Aorta (tissue), 5 donors: ENCODE measurements at regions not wholly inside any gene's neighbourhood (a gene's known extent, or its start where the extent isn't known, plus 50 kb on each side); places are given as distances from the start of the nearest gene placed in this dataset.
A peak's percentile ranks its signal among the peaks of the same experiment; 100 is the strongest.
"Not testable (repeated sequence)": the region's sequence is repeated elsewhere in the genome, so short reads cannot be mapped to it uniquely, and the experiment has no call there.

ENCODE experiments used
- ATAC-seq: fragments of 200-7000 bp; cut with Tn5 transposase; one replicate; pipeline ENCODE4 v1.9.1; 2022; ENCODE audit warnings: moderate library complexity; ENCODE audit not compliant: low FRiP score
- DNase-seq, 2 donors: peaks; one replicate each; pipeline ENCODE4 v3.0.0-alpha.2; 2020
- H3K27ac ChIP-seq, 2 donors: one replicate each; pipeline ENCODE4 v1.5.1; 2013; ENCODE audit warnings: low read length in 2 of 2, mild to moderate bottlenecking in 2 of 2, moderate library complexity in 2 of 2, control low read depth in 1 of 2, inconsistent platforms in 1 of 2, low read depth in 1 of 2
- H3K27me3 ChIP-seq, 2 donors: one replicate each; pipeline ENCODE4 v1.6.1; 2013; ENCODE audit warnings: control low read depth in 1 of 2, low read length in 1 of 2, mild to moderate bottlenecking in 1 of 2, moderate library complexity in 1 of 2; ENCODE audit not compliant: insufficient read depth in 2 of 2, control insufficient read depth in 1 of 2
- H3K36me3 ChIP-seq, 2 donors: one replicate each; pipeline ENCODE4 v1.6.1; 2013; ENCODE audit warnings: control low read depth in 1 of 2, low read length in 1 of 2, mild to moderate bottlenecking in 1 of 2; ENCODE audit not compliant: insufficient read depth in 2 of 2, control insufficient read depth in 1 of 2
- H3K4me1 ChIP-seq, 2 donors: one replicate each; pipeline ENCODE4 v1.6.1; 2013; ENCODE audit warnings: low read length in 2 of 2, control low read depth in 1 of 2, mild to moderate bottlenecking in 1 of 2, moderate library complexity in 1 of 2; ENCODE audit not compliant: insufficient read depth in 2 of 2, control insufficient read depth in 1 of 2
- H3K4me3 ChIP-seq, 2 donors: one replicate each; pipeline ENCODE4 v1.5.1; 2013; ENCODE audit warnings: low read length in 2 of 2, control low read depth in 1 of 2, mild to moderate bottlenecking in 1 of 2
- H3K9me3 ChIP-seq: one replicate; pipeline ENCODE4 v1.6.1; 2013; ENCODE audit warnings: mild to moderate bottlenecking, low read length; ENCODE audit not compliant: control insufficient read depth
- WGBS, 2 donors: extraction: QIAGEN DNeasy Blood & Tissue Kit; methylation state at CpG; one replicate each; pipeline ENCODE4 v1.1.7; 2013; 5-methylcytosine and 5-hydroxymethylcytosine counted together
- intact Hi-C, 2 donors: fragments of 100-400 bp; cut with DNase I; formaldehyde crosslinking; loops; one replicate each; pipeline versions ENCODE4 v1.14.2 to v1.15.0; 2022
- donor health status: healthy with polysubstance abuse.
- donor health status: Bipolar disorder and iron deficiency.
- donor health status: DM: no; HTN: no; CAD: no.
- donor health status: DM: no; HTN: no; CAD: no.
- donor health status: DM: yes; HTN: yes; CAD: no.

DNA sequence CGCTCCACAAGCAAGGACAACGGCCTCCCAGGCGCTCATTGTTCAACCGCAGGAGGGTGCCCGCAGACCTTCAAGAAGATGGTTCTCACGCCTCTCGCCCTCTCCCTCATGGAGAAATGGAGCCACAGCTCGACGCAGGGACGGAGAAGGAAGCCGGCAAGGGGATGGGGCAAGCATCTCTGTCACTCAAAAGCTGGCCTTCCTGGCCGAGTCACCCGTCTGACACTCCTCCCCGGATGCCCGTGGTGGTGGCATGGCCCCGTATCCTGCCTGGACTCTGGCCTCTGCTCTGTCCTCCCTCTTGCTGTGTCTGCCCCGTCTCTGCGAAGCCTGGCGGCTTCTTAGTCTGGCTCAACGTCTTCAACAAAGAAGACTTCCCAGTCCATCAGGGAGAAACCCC is 1405.7 kb upstream of the PCDH10 start:
- H3K27ac ChIP-seq, H3K36me3 ChIP-seq, intact Hi-C loops, H3K4me1 ChIP-seq, H3K27me3 ChIP-seq, H3K4me3 ChIP-seq, ATAC-seq, H3K9me3 ChIP-seq: not testable (repeated sequence)
- peak in 1 of 2 donors; percentile 84 for DNase-seq
- WGBS, 2 donors = 90% methylated on average over 9 of the region's 20 CpGs; no CpG with 5 or more reads in 1 of the 2 donors

DNA sequence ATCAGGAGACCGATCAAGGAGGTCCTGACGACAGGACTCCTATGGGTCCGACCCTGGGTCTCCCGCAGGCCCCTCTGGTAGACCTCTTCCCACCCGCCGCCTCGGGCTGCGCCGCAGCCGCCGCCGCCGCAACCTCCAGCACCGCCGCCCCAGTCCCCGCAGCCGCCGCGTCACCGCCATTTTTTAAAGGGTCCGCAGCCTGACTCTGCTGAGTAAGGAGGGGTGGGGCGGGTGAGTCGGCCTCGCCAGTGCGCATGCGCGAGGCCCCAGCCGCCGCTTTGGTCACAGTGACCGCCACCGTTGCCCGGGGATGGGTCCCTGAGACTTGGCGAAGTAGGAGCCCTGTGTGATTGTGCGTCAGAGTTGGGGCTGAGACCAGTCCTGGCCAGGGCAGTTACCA is 1401.9 kb upstream of the PCDH10 start:
- DNase-seq, H3K36me3 ChIP-seq, intact Hi-C loops, H3K4me1 ChIP-seq, H3K9me3 ChIP-seq, ATAC-seq, H3K27me3 ChIP-seq, H3K4me3 ChIP-seq, H3K27ac ChIP-seq: not testable (repeated sequence)
- WGBS, 2 donors = 97 to 100% methylated on average over 1 to 18 of the region's 34 CpGs

DNA sequence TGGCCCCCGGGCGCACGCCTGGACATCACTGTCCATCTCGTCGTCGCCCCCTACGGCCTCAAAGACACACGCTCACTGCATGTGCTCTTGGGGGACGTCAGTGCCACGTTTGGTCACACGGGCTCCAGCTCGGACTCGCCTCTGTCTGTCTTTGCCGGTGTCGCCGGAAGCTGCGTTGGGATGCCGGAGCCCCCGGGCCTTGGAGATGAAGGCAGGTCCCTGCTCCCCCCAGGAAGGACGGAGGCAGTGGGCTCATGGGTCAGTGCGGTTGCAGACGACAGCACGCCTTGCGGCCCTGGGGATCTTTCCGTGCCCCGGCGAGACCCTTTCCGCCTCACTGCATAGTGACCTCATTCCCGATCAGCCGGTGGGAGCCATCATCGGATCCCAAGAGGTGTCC is 1399.9 kb upstream of the PCDH10 start:
- H3K4me3 ChIP-seq, ATAC-seq, DNase-seq, H3K4me1 ChIP-seq, H3K27me3 ChIP-seq, H3K36me3 ChIP-seq, intact Hi-C loops, H3K9me3 ChIP-seq, H3K27ac ChIP-seq: not testable (repeated sequence)
- 94 to 99% methylated on average over 10 to 11 of the region's 31 CpGs for whole genome bisulfite sequencing, 2 donors

DNA sequence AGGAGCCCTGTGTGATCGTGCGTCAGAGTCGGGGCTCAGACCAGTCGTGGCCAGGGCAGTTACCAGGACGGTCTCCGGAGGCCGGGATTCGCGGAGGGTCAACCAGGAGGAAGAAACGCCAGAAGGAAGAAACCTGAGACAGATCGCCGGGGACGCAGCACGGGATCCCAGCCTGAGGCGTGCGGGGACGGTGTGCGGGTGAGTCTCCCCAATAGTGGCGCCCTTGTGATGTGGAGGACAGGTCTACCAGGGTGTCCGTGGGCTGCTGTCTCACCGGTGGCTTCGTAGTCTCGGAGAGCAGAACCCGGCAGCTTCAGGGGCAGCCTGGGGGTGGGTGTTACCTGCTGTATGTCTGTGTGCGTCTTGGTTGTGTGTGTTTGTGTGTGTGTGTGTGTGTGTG is 1399.1 kb upstream of the PCDH10 start:
- H3K27ac ChIP-seq, H3K27me3 ChIP-seq, ATAC-seq, H3K4me1 ChIP-seq, H3K36me3 ChIP-seq, H3K4me3 ChIP-seq, H3K9me3 ChIP-seq, intact Hi-C loops: not testable (repeated sequence)
- WGBS, 2 donors = 88 to 98% methylated on average over 15 to 16 of the region's 25 CpGs
- peak; percentile 48 to 86 for DNase-seq

DNA sequence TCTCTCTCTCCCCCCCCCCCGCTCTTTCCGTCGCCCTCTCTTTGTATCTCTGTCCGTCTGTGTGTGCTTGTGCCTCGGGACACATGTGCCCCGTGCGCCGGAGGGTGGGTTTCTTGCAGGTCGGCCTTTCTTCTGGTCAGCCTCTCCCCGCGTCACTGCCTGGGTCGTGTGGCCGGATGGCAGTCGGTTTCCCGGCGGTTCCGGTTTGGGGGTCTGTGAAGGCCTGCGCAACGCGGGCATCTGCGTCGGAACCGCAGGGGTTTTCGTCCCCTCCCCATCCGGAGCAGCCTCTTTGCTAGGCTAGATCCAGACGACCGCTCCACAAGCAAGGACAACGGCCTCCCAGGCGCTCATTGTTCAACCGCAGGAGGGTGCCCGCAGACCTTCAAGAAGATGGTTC is 1398.6 kb upstream of the PCDH10 start:
- not testable (repeated sequence) for H3K9me3 ChIP-seq, H3K4me1 ChIP-seq

DNA sequence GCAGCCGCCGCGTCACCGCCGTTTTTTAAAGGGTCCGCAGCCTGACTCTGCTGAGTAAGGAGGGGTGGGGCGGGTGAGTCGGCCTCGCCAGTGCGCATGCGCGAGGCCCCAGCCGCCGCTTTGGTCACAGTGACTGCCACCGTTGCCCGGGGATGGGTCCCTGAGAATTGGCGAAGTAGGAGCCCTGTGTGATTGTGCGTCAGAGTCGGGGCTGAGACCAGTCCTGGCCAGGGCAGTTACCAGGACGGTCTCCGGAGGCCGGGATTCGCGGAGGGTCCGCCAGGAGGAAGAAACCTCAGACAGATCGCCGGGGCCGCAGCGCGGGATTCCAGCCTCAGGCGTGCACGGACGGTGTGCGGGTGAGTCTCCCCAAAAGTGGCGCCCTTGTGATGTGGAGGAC is 1386.9 kb upstream of the PCDH10 start:
- H3K27ac ChIP-seq, intact Hi-C loops, ATAC-seq, DNase-seq, H3K27me3 ChIP-seq, H3K9me3 ChIP-seq, H3K4me3 ChIP-seq, H3K36me3 ChIP-seq, H3K4me1 ChIP-seq: not testable (repeated sequence)
- 88 to 89% methylated on average over 7 to 22 of the region's 35 CpGs for WGBS, 2 donors

More for the DNA sequence above, 1398.6 kb upstream of the PCDH10 start:
- H3K27me3 ChIP-seq, intact Hi-C loops, H3K4me3 ChIP-seq, ATAC-seq, H3K27ac ChIP-seq, H3K36me3 ChIP-seq: not testable (repeated sequence)
- DNase-seq = peak; percentile 45 to 93
- WGBS, 2 donors = 95 to 97% methylated on average over 4 to 24 of the region's 31 CpGs

DNA sequence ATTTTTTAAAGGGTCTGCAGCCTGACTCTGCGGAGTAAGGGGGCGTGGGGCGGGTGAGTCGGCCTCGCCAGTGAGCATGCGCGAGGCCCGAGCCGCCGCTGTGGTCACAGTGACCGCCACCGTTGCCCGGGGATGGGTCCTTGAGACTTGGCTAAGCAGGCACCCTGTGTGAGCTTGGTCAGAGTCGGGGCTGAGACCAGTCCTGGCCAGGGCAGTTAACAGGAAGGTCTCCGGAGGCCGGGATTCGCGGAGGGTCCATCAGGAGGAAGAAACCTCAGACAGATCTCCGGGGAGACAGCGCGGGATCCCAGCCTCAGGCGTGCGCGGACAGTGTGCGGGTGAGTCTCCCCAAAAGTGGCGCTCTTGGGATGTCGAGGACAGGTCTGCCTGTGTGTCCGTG is 1384.4 kb upstream of the PCDH10 start:
- no peaks in the 10 kb centered on the region for H3K36me3 ChIP-seq
- intact Hi-C loops = no loop called here
- no peaks in the 10 kb centered on the region for H3K9me3 ChIP-seq
- ATAC-seq (no peak), DNase-seq (peak; percentile 40 to 66)
- H3K4me1 ChIP-seq = no peaks in the 10 kb centered on the region
- no peak overlapping the region for H3K27ac ChIP-seq
- no peaks in the 10 kb centered on the region for H3K27me3 ChIP-seq
- WGBS, 2 donors = 97 to 98% methylated on average over 28 of the region's 28 CpGs
- no peak overlapping the region for H3K4me3 ChIP-seq

DNA sequence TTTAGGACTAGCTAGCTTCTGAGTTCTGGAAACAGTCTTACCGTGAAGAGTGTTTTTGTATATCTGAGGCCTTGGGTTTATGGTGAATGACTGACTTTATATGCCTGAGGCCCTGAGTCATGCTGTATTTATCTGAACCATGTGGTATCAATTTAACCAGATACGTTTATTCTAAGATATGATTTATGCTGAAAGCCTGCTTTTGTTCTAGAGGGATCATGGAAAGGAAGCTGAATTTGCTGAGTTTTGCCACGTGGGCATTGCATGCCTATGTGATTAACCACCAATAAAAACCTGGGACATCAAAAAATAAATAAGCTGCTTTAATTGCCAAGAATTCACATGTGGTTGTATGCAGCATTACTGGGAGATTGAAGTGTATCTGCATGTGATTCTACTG is 1374.7 kb upstream of the PCDH10 start:
- H3K4me1 ChIP-seq, H3K27ac ChIP-seq, H3K36me3 ChIP-seq, intact Hi-C loops, H3K9me3 ChIP-seq, DNase-seq, H3K27me3 ChIP-seq, H3K4me3 ChIP-seq, ATAC-seq: not testable (repeated sequence)
- 2 to 4% methylated on average over 3 of the region's 3 CpGs for WGBS, 2 donors

DNA sequence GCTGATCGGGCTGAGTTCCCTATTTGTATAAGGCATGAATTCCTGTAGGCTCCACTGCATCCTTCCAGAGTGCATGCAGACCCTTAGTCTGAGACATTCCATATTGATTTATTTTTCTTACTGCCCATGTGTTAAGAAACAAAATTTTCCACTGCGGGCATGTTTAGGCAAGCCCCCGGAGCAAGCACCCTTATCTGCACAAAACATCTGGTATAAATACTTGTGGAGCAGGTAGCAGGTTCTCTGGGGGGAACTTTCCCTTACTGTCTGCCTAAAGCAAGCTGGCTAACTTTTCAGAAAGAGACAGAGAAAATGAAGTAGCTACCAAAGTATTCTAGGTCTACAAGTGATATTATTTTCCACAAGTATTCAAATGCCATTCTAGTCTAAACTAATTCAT is 1338.5 kb upstream of the PCDH10 start:
- intact Hi-C loops, H3K27ac ChIP-seq, H3K36me3 ChIP-seq, DNase-seq, H3K4me3 ChIP-seq, ATAC-seq, H3K4me1 ChIP-seq, H3K9me3 ChIP-seq, H3K27me3 ChIP-seq: not testable (repeated sequence)
- 20 to 23% methylated on average over 3 of the region's 3 CpGs for WGBS, 2 donors
